ENCODE measurements at regions not wholly inside any gene's neighbourhood (a gene's known extent, or its start where the extent isn't known, plus 50 kb on each side); places are given as distances from the start of the nearest gene placed in this dataset.
"Not testable (repeated sequence)": the region's sequence is repeated elsewhere in the genome, so short reads cannot be mapped to it uniquely, and the experiment has no call there.

DNA sequence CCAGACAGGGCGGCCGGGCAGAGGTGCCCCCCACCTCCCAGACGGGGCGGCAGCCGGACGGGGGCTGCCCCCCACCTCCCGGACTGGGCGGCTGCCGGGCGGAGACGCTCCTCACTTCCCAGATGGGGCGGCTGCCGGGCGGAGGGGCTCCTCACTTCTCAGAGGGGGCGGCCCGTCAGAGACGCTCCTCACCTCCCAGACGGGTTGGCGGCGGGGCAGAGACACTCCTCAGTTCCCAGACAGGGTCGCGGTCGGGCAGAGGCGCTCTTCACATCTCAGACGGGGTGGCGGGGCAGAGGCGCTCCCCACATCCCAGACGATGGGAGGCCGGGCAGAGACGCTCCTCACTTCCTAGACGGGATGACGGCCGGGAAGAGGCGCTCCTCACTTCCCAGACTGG lies 68.5 kb upstream of the GPC4 start:
- CTCF ChIA-PET; H3K4me1 ChIP-seq (ENCODE audit: control insufficient read depth, insufficient read depth, low read length); POLR2A ChIA-PET; H3K4me3 ChIP-seq (ENCODE audit: low read depth, low read length); H3K9me3 ChIP-seq (ENCODE audit: control insufficient read depth, insufficient read depth, low read depth, low read length); H3K36me3 ChIP-seq (ENCODE audit: control insufficient read depth in 2 of 2, insufficient read depth in 1 of 2, low read length in 2 of 2); H3K27ac ChIP-seq (ENCODE audit: extremely low read depth, low read depth, low read length): not testable (repeated sequence)

DNA sequence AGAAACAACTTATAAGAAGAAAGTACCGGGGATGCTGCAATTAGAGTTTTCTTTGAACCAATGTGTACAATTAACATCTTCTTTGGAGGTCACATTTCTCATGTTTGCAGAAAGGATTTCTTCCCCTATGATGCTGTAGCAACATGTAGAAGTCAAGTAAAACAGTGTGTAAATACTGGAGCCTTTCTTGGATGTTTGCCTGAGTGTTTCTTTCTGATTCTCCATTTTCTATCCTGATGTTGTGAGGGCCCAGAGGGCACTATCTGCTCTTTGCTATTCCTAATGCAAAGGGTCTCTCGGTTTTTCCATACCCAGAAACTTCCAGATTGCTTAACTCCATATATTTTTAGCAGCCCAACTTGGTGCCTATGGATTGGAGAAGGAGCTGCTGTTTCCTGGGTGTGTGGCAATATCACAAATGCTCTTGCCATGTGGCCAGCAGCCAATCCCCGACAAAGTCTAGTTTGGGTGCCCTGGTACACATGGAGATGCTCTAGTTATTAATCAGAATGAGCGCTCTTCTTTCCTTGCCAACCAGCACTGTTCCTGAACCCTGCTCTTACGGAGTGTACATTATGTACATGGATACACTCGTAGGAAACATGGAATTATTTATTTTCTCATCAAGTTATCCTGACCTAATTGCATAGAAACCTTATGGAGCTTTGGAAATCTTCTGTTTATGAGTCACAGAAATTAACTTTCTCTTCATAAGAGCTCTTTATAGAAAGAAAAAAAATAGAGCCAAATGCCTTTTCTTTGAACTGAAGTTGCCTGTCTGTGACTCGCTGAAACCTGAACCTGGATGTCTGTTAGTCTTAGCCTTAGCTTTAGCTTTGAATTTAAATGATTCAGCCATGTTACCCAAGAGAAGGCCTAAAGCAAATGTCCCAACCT lies 67.0 kb upstream of the GPC4 start:
- H3K27ac ChIP-seq (ENCODE audit: extremely low read depth, low read depth, low read length) = no peak overlapping the region
- ChIA-PET CTCF (interaction anchor here (0.6 kb wide), 1 partner anchor 1063 kb away, joined by 3 read pairs; no protein-coding TSS in a partner anchor), POLR2A (no interaction called here)
- TF ChIP-seq MZF1 (tag by site-specific recombination; IDR thresholded peaks at IDR 0.05; ENCODE audit: borderline replicate concordance) = no peak
- no peak for TF ChIP-seq PRDM1 (tag by site-specific recombination; IDR thresholded peaks at IDR 0.05)
- no peak for TF ChIP-seq BCL11A (tag by site-specific recombination; IDR thresholded peaks at IDR 0.05; ENCODE audit: low read depth)
- no peak for TF ChIP-seq ZNF623 (tag by site-specific recombination; IDR thresholded peaks at IDR 0.05)
- TF ChIP-seq, protein P1, sequence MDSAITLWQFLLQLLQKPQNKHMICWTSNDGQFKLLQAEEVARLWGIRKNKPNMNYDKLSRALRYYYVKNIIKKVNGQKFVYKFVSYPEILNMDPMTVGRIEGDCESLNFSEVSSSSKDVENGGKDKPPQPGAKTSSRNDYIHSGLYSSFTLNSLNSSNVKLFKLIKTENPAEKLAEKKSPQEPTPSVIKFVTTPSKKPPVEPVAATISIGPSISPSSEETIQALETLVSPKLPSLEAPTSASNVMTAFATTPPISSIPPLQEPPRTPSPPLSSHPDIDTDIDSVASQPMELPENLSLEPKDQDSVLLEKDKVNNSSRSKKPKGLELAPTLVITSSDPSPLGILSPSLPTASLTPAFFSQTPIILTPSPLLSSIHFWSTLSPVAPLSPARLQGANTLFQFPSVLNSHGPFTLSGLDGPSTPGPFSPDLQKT (IDR thresholded peaks at IDR 0.05; ENCODE audit: borderline replicate concordance, low read depth, low read length) = no peak
- no peak for TF ChIP-seq ZNF202 (tag by site-specific recombination; IDR thresholded peaks at IDR 0.05; ENCODE audit: borderline replicate concordance)
- TF ChIP-seq ZNF837 (tag by site-specific recombination; IDR thresholded peaks at IDR 0.05) = no peak
- no peak for TF ChIP-seq ZNF423 (tag by site-specific recombination; IDR thresholded peaks at IDR 0.05)
- TF ChIP-seq ZNF677 (tag by site-specific recombination; IDR thresholded peaks at IDR 0.05) = no peak
- no peak for TF ChIP-seq ZNF610 (tag by site-specific recombination; IDR thresholded peaks at IDR 0.05; ENCODE audit: borderline replicate concordance)
- TF ChIP-seq ZNF37A (tag by site-specific recombination; IDR thresholded peaks at IDR 0.05) = no peak
- no peak for TF ChIP-seq ZNF843 (tag by site-specific recombination; IDR thresholded peaks at IDR 0.05)
- no peak for TF ChIP-seq GLI4 (tag by site-specific recombination; IDR thresholded peaks at IDR 0.05)
- TF ChIP-seq EGR2 (tag by site-specific recombination; IDR thresholded peaks at IDR 0.05; ENCODE audit: low read depth) = no peak
- TF ChIP-seq REPIN1 (tag by site-specific recombination; IDR thresholded peaks at IDR 0.05; ENCODE audit: low read depth) = no peak
- TF ChIP-seq ZBTB17 (tag by site-specific recombination; IDR thresholded peaks at IDR 0.05) = no peak
- TF ChIP-seq ZFP69B (tag by site-specific recombination; IDR thresholded peaks at IDR 0.05) = no peak
- no peaks in the 10 kb centered on the region for H3K36me3 ChIP-seq (ENCODE audit: control insufficient read depth in 2 of 2, insufficient read depth in 1 of 2, low read length in 2 of 2)
- H3K4me1 ChIP-seq (ENCODE audit: control insufficient read depth, insufficient read depth, low read length) = no peaks in the 10 kb centered on the region
- no peak overlapping the region for H3K4me3 ChIP-seq (ENCODE audit: low read depth, low read length)
- no peaks in the 10 kb centered on the region for H3K9me3 ChIP-seq (ENCODE audit: control insufficient read depth, insufficient read depth, low read depth, low read length)

DNA sequence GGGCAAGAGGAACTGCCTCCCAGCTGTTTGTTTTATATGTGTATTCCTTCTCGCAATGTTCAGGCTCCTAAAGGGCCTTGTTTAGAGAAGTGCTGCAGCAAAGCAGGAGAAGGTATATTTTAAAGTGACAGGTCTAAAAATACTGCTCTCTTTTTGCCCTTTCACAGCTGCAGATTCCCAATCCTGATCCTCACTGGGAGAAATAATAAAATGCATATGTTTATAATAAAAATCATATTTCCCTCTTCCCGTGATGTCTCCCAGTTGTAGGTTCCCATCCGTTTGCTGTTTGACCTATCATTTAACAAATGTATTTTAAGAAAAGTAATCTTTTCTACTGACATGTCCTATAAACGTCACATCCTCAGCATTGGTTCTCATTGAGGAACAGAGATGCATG lies 62.7 kb upstream of the GPC4 start:
- CTCF ChIA-PET = no interaction called here
- Histone ChIP-seq H3K27ac (ENCODE audit: extremely low read depth, low read depth, low read length) (no peak overlapping the region), H3K4me1 (ENCODE audit: control insufficient read depth, insufficient read depth, low read length) (no peaks in the 10 kb centered on the region), H3K9me3 (ENCODE audit: control insufficient read depth, insufficient read depth, low read depth, low read length) (no peaks in the 10 kb centered on the region), H3K36me3 (ENCODE audit: control insufficient read depth in 2 of 2, insufficient read depth in 1 of 2, low read length in 2 of 2) (no peaks in the 10 kb centered on the region), H3K4me3 (ENCODE audit: low read depth, low read length) (no peak overlapping the region)
- POLR2A ChIA-PET = interaction anchor here (0.5 kb wide), 1 partner anchor 9 kb away, joined by 4 read pairs; no protein-coding TSS in a partner anchor
- TF ChIP-seq SCRT1 (tag by site-specific recombination; IDR thresholded peaks at IDR 0.05; ENCODE audit: borderline replicate concordance) (no peak), ZNF623 (tag by site-specific recombination; IDR thresholded peaks at IDR 0.05) (no peak), MYNN (tag by site-specific recombination; IDR thresholded peaks at IDR 0.05; ENCODE audit: borderline replicate concordance) (no peak), ZFP37 (tag by site-specific recombination; IDR thresholded peaks at IDR 0.05) (no peak), ZSCAN30 (tag by site-specific recombination; IDR thresholded peaks at IDR 0.05) (no peak), ZNF558 (tag by site-specific recombination; IDR thresholded peaks at IDR 0.05) (no peak), ZBTB20 (tag by site-specific recombination; IDR thresholded peaks at IDR 0.05) (no peak), ZNF791 (tag by site-specific recombination; IDR thresholded peaks at IDR 0.05) (no peak), OSR2 (tag by site-specific recombination; IDR thresholded peaks at IDR 0.05) (no peak)
- TF ChIP-seq, protein P1 (IDR thresholded peaks at IDR 0.05; ENCODE audit: borderline replicate concordance, low read depth, low read length) = no peak
- TF ChIP-seq, protein P2, sequence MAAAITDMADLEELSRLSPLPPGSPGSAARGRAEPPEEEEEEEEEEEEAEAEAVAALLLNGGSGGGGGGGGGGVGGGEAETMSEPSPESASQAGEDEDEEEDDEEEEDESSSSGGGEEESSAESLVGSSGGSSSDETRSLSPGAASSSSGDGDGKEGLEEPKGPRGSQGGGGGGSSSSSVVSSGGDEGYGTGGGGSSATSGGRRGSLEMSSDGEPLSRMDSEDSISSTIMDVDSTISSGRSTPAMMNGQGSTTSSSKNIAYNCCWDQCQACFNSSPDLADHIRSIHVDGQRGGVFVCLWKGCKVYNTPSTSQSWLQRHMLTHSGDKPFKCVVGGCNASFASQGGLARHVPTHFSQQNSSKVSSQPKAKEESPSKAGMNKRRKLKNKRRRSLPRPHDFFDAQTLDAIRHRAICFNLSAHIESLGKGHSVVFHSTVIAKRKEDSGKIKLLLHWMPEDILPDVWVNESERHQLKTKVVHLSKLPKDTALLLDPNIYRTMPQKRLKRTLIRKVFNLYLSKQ (tag by site-specific recombination; IDR thresholded peaks at IDR 0.05; ENCODE audit: borderline replicate concordance) = no peak
- TF ChIP-seq, protein P3, sequence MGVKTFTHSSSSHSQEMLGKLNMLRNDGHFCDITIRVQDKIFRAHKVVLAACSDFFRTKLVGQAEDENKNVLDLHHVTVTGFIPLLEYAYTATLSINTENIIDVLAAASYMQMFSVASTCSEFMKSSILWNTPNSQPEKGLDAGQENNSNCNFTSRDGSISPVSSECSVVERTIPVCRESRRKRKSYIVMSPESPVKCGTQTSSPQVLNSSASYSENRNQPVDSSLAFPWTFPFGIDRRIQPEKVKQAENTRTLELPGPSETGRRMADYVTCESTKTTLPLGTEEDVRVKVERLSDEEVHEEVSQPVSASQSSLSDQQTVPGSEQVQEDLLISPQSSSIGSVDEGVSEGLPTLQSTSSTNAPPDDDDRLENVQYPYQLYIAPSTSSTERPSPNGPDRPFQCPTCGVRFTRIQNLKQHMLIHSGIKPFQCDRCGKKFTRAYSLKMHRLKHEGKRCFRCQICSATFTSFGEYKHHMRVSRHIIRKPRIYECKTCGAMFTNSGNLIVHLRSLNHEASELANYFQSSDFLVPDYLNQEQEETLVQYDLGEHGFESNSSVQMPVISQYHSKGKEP (tag by site-specific recombination; IDR thresholded peaks at IDR 0.05) = no peak
